ENCODE measurements at regions not wholly inside any gene's neighbourhood (a gene's known extent, or its start where the extent isn't known, plus 50 kb on each side); places are given as distances from the start of the nearest gene placed in this dataset.
"Not testable (repeated sequence)": the region's sequence is repeated elsewhere in the genome, so short reads cannot be mapped to it uniquely, and the experiment has no call there.

DNA sequence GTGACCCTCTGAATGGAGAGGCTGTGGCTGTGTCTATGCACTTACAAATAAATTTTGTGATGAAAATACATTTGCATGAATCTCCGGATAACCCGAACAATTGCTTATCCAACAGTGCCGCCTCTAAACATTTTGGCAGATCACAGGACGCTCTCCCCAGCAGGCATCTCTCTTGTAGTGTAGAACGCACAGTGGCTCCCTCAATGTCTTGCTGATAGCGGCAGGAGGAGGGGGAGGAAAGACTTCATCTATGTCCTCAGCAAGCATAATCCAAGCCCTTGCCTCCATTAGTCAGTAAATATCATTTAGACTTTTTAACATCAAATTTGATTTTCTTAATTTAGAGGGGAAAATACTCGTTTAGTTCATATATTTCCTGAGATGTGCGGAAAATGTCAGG, 318.1 kb upstream of the IGF1R start:
- no peak for DNase-seq (ENCODE audit: low spot score)

DNA sequence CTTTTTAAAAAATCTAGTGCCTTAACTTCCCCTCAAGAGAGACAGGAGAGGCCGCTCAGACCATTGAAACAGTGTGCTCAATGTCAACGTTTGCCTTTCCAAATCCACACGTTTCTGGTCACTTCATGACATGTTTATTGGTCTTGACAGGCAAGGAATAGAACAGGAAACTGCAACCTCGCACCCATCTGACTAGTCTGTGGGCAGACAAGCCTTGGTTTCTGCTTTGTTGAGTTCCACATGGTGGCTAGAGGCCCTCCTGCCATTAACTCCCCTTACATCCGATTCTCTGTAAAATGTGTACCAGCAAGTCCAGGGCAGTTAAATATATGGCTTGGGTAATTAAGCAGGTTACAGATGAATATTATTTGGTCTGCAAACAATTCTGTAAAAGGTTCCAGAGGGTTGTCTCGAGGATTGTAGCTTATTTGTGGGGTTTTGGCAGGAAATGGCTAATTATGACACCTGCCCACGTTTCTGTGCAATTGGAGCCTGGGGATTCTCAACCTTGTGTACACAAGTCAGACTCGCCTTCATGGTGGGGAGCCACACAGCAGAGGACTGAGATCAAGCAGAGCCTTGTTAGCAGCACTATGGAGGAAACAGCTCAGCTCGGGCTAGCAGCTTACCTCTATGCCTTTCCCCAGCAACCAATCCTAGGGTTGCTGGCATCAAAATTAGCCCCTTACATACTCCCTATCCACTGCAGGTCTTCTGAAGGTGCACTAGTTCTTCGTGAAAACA, 317.5 kb upstream of the IGF1R start:
- DNase-seq (ENCODE audit: low spot score): no peak

- DNase-seq (ENCODE audit: low spot score): no peak
These were observed 316.7 kb upstream of the IGF1R start for GRCh38 chr15:98331676-98332075.

DNA sequence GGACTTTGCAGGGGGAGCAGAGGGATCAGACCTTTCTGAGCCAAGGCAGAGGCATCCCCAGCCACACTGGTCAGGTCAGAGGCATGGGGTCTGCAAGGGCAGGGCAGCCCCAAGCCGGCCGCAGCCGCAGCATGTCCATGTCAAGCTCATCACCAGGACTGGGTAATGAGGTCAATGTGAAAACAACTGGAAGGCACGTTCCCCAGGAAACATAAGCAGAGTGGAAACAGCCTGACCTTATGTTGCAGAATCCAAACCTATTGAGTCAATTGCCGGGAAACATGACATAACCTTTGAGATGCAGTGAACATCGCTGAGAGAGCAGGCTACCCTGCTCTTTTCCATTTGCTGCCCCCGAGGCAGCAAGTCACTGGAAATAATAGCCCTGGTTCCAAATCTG, 315.1 kb upstream of the IGF1R start:
- no peak for DNase-seq (ENCODE audit: low spot score)

DNA sequence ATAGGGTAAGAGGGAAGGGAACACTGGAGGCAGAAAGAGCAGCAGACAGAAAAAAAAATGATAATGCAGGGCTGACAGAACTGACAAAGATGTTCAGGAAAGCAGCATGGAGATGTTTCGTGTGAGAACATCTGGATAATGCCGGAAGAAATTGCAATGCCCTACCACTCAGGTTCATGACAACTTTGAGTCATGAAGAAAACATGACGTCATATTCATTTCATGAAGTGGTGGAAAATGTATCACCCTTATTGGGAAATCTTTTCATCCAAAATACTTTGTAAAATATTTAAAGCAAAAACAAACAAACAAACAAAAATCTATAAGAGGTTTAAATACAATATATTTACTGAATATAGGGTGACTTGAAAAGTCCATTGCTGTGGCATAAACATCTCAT, 305.4 kb upstream of the IGF1R start:
- no peak for DNase-seq (ENCODE audit: low spot score)

- DNase-seq (ENCODE audit: low spot score): no peak
These were observed 303.7 kb upstream of the IGF1R start for GRCh38 chr15:98344591-98344990.

GRCh38 chr15:98347001-98347400, 301.3 kb upstream of the IGF1R start:
- no peak for DNase-seq (ENCODE audit: low spot score)

DNA sequence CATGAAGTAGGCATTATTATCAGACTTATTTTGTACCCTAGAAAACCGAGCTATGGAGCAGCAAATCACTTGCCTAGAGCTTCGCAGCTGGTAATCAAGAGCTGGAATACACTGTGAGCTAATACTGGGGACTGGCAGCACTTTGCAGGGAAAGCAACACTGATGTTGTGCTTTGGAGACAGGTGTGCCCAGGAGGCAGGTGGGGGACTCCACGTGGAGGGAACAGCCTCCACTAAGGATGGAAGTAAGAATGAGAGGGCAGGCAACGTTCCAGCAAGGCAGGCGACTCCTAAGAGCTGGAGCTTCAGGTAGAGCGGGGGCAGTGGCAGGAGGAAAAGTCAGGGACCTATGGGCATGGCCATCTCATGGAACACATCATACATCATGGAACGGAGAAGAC, 300.5 kb upstream of the IGF1R start:
- DNase-seq (ENCODE audit: low spot score): no peak

GRCh38 chr15:98350276-98350675, 298.1 kb upstream of the IGF1R start:
- DNase-seq (ENCODE audit: low spot score): no peak

DNA sequence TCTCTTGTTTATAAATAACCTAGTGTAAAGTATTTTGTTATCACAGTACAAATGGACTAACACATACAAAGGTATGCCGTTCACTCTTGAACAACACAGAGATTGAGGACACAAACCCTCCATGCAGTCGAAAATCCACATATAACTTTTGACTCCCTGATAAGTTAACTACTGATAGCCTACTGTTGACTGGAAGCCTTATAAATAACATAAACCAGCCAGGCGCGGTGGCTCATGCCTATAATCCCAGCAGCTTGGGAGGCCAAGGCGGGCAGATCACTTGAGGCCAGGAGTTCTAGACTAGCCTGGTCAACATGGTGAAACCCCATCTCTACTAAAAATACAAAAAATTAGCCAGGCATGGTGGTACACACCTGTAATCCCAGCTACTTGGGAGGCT, 290.1 kb upstream of the IGF1R start:
- DNase-seq (ENCODE audit: low spot score): not testable (repeated sequence)

GRCh38 chr15:98358971-98359370, 289.4 kb upstream of the IGF1R start:
- DNase-seq (ENCODE audit: low spot score): no peak

GRCh38 chr15:98363416-98363815, 284.9 kb upstream of the IGF1R start:
- no peak for DNase-seq (ENCODE audit: low spot score)

GRCh38 chr15:98363955-98364354, 284.4 kb upstream of the IGF1R start:
- DNase-seq (ENCODE audit: low spot score): no peak

- no peak for DNase-seq (ENCODE audit: low spot score)
These were observed 279.1 kb upstream of the IGF1R start for GRCh38 chr15:98369081-98369716.

GRCh38 chr15:98375513-98376340, 272.6 kb upstream of the IGF1R start:
- DNase-seq (ENCODE audit: low spot score): no peak

DNA sequence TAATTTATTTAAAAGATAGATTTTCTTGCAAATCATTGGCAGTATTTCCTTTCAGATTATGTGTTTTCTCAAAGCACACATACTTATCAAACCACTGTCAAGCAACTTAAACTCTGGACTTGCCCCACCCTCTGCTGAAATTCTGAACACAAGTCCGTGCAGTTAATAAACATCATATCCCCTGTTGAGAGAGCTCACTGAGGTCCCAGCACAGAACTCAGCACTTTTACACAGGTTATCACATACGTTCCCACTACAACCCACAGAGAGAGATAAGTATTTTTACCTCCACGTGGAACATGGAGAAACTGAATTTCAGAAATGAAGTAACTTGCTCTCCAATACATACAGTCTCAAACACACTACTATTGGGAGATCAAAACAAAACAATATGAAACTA, 267.6 kb upstream of the IGF1R start:
- no peak for DNase-seq (ENCODE audit: low spot score)

GRCh38 chr15:98381446-98381845, 266.9 kb upstream of the IGF1R start:
- no peak for DNase-seq (ENCODE audit: low spot score)

GRCh38 chr15:98382139-98382538, 266.2 kb upstream of the IGF1R start:
- DNase-seq (ENCODE audit: low spot score): no peak

DNA sequence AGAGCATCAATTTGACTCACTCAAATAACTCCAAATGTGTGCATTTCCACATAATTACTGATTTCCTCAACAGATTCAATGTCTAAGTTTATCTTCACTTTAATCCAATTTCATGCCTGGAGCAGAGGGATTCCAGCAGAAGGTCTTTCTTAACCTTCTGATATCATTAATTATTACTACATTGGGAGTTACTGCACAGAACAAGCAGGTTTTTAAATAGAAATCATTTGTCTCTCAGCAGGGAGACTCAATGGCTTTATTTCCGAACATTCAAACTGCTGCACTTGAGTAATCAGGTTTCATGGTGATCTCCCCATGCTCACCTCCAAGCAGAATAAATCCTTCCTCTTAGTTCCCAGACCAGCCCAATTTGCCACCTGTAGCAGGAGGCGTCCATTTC, 264.8 kb upstream of the IGF1R start:
- no peak for DNase-seq (ENCODE audit: low spot score)

DNA sequence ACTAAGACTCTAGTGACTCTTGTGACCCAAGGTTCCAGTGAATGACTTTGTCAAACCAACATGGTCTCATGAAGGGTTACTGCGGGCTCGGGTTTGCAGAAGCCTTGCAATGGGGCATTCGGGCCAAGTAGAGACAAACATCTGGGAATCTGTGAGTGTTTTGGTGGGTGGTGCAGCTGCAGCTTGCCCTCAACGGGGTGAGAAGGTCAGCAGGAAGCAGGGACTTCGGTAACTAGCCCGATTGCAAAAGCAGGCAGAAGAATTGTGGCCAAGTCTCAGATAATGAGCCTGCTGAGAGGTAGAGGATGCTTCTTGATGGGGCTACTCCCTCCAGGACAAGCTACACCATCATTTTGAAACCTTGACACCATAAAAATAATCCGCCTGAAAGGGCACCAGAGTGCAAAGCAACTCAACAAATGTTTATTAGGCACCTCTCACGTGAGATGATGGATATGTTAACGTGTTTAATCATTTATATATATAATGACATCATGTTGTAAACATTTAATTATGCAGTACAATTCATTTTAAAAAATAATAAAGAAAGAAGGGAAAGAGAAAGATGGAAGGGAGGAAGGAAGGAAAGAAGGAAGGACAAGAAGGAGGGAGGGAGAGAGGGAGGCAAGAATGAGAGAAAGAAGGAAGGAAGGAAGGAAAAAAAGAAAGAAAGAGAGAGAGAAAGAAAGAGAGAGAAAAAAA, 263.9 kb upstream of the IGF1R start:
- DNase-seq (ENCODE audit: low spot score): no peak

DNA sequence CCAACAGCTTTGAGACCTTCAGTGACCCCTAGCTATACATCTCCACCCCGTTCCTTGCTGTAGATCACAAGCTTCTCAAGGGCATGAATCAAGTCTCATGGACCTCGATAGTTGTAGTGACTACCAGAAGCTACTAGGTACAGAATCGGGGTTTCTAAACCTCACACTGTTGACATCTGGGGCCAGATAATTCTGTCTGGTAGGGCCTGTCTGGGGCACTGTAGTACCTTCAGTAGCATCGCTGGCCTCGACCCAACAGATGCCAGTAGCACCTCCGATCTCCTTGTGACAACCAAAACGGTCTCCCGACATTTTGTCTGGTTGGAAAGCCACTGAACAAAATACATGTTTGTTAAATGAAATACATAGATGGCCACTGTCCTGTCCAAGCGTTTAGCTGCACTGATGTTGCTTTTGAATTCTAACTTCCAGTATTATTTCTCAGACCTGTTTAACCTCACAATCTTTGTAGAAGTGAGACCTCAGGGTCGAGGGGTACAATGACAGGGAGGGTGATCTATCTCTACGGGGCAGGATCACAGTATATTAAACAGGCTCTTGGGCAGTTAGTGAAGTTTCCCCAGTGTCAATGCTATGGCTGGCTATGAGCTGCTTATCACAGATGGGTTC, 262.5 kb upstream of the IGF1R start:
- no peak for DNase-seq (ENCODE audit: low spot score)

DNA sequence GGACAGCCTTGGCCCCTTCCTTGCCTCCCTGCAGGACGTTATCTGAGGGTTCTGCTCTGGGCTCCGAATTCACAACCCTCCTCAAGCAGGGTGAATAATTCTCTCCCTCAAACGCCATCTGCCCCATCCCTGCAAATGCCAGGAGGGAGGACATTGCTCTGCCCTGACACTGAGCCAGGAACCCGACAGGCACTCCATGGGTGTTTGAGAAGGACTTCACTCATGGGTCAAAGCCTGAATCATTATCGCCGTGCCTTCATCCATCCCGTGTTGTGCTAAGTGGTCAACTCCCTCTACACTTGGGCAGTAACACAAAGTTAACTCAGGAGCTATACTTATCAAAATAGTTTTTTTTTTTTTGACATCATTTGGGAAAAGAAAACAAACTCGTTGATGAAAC, 261.8 kb upstream of the IGF1R start:
- no peak for DNase-seq (ENCODE audit: low spot score)
